ENCODE measurements at regions not wholly inside any gene's neighbourhood (a gene's known extent, or its start where the extent isn't known, plus 50 kb on each side); places are given as distances from the start of the nearest gene placed in this dataset.

- no peak for TF ChIP-seq GLIS3 (CRISPR knock-in tag; IDR thresholded peaks at IDR 0.05)
- TF ChIP-seq ZNF565 (CRISPR knock-in tag; conservative IDR thresholded peaks at IDR 0.05; ENCODE audit: low read depth), result no peak
- TF ChIP-seq PPARA (CRISPR knock-in tag; IDR thresholded peaks at IDR 0.05; ENCODE audit: borderline replicate concordance), result no peak
Observed at GRCh38 chr7:109460296-109460695, 890.6 kb downstream of the DNAJB9 start.

All from SK-N-SH treated with all-trans-retinoic acid at 6 μM for 48 hours (cell line).